Fibroblast of pulmonary artery (primary cell): ENCODE measurements at regions not wholly inside any gene's neighbourhood (a gene's known extent, or its start where the extent isn't known, plus 50 kb on each side); places are given as distances from the start of the nearest gene placed in this dataset.
"Not testable (repeated sequence)": the region's sequence is repeated elsewhere in the genome, so short reads cannot be mapped to it uniquely, and the experiment has no call there.

ENCODE experiments used
- DNase-seq: peaks from one replicate; pipeline ENCODE4 v3.0.0-alpha.2; 2010; ENCODE audit warnings: low read depth
- H3K4me3 ChIP-seq: replicated peaks from 2 replicates; pipeline ENCODE4 v1.5.1; 2011; ENCODE audit warnings: low read depth, mild to moderate bottlenecking, control low read depth, low read length, moderate library complexity
- TF ChIP-seq, protein P1 (sequence below): IDR thresholded peaks from 2 replicates; pipeline ENCODE4 v1.5.1; 2011; ENCODE audit warnings: mild to moderate bottlenecking, control low read depth, low read length, inconsistent platforms; ENCODE audit errors: missing control alignments

- no peak overlapping the region for H3K4me3 ChIP-seq
- TF ChIP-seq, protein P1, sequence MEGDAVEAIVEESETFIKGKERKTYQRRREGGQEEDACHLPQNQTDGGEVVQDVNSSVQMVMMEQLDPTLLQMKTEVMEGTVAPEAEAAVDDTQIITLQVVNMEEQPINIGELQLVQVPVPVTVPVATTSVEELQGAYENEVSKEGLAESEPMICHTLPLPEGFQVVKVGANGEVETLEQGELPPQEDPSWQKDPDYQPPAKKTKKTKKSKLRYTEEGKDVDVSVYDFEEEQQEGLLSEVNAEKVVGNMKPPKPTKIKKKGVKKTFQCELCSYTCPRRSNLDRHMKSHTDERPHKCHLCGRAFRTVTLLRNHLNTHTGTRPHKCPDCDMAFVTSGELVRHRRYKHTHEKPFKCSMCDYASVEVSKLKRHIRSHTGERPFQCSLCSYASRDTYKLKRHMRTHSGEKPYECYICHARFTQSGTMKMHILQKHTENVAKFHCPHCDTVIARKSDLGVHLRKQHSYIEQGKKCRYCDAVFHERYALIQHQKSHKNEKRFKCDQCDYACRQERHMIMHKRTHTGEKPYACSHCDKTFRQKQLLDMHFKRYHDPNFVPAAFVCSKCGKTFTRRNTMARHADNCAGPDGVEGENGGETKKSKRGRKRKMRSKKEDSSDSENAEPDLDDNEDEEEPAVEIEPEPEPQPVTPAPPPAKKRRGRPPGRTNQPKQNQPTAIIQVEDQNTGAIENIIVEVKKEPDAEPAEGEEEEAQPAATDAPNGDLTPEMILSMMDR: no peak
- DNase-seq: no peak
Observed at GRCh38 chr2:82985572-82986197, 1473.4 kb downstream of the SUCLG1 start.

DNA sequence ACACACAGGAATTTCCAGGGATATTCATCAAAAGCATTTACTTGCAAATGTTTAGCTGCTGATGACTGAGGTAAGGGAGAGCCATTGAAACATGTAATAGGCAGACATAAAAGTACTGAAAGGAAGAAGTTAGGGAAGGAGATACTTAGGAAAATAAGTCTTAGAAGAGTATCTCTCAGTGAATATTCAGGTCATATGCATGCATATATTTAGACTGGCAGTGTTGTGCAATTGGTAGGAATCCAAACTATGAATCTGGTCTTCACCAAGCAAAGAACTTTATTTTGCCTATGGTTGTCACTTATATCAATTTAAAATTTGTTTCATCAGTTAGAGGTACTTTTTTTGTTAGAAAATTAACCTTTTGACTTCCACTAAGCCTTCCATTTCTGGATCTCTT lies 1490.7 kb downstream of the SUCLG1 start:
- DNase-seq: peak; percentile 50
- TF ChIP-seq, protein P1: no peak
- no peak overlapping the region for H3K4me3 ChIP-seq

DNA sequence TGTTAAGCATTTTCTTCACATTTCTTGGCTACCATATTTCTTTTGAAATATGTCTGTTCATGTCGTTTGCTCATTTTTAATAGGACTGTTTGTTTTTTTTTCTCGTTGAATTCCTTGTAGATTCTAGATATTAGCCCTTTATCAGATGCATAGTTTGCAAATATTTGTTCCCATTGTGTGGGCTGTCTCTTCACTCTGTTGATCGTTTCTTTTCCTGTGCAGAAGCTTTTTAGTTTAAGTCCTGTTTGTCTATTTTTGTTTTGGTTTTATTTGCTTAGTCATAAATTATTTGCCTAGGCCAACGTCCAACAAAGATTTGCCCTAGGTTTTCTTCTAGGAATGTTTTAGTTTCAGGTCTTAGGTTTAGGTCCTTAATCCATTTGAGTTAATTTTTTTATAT lies 1494.7 kb downstream of the SUCLG1 start:
- no peak for DNase-seq
- TF ChIP-seq, protein P1: no peak
- H3K4me3 ChIP-seq: no peak overlapping the region

DNA sequence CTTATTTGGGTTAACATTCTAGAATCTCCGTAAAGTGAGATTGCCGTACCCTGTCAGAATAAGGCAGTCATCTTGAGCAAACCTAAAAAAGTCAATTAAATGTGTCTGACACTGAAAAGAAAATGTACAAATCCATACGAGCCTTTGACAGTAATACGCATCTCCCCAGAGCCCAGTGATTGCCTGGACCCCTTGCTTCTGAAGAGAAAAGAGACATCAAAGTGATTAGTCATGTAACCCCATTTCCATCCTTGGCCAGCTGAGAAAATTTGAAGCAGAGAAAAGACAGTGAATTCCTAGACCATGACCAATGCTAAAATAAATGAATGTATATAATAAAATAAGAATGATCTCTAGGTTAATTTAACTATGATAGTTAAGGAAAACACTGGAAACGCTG lies 1499.4 kb downstream of the SUCLG1 start:
- TF ChIP-seq, protein P1: no peak
- no peak for DNase-seq
- H3K4me3 ChIP-seq: no peak overlapping the region

DNA sequence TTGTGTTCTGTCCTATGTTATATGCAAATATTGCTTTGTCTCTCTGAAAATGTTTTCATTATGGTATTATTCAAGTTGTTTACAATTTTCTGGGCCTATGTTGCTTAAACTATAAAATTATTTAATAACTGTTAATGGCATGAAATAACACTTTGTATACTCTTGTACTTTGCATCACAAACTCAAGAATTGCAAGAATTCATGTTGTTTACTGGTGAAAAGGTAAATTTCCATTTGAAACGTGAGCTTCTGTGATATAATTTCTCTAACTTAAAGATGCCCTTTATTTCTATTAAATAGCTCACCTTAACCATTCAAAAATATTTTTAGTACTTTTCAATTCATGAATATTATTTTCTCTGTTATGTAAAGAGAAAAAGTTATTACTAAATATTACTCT lies 1504.2 kb downstream of the SUCLG1 start:
- TF ChIP-seq, protein P1: no peak
- H3K4me3 ChIP-seq: no peak overlapping the region
- no peak for DNase-seq

GRCh38 chr2:82939211-82939610 lies 1519.9 kb downstream of the SUCLG1 start:
- TF ChIP-seq, protein P1: no peak
- DNase-seq: no peak
- no peak overlapping the region for H3K4me3 ChIP-seq

DNA sequence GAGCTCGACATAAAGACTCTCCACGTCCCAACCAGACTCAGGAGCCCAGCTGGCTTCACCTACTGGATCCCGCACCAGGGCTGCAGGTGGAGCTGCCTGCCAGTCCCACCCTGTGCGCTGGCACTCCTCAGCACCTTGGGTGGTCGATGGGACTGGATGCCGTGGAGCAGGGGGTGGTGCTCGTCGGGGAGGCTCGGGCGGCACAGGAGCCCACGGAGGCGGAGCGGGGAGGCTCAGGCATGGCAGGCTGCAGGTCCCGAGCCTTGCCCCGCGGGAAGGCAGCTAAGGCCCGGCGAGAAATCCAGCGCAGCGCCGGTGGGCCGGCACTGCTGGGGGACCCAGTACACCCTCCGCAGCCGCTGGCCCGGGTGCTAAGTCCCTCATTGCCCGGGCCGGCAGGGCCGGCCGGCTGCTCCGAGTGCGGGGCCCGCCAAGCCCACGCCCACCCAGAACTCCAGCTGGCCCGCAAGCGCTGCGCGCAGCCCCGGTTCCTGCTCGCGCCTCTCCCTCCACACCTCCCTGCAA lies 1520.7 kb downstream of the SUCLG1 start:
- not testable (repeated sequence) for H3K4me3 ChIP-seq, DNase-seq
